ENCODE measurements at regions not wholly inside any gene's neighbourhood (a gene's known extent, or its start where the extent isn't known, plus 50 kb on each side); places are given as distances from the start of the nearest gene placed in this dataset.

GRCh38 chr6:103167345-103168071 is 1692.2 kb downstream of the HACE1 start:
- Mint-ChIP-seq H3K4me1 (ENCODE audit: low read depth) (no peaks in the 10 kb centered on the region), H3K9me3 (ENCODE audit: low read depth) (no peaks in the 10 kb centered on the region), H3K36me3 (ENCODE audit: low read depth) (no peaks in the 10 kb centered on the region), H3K27me3 (ENCODE audit: low read depth) (no peaks in the 10 kb centered on the region), H3K4me3 (ENCODE audit: unreplicated experiment) (no peak overlapping the region), H3K27ac (ENCODE audit: unreplicated experiment) (no peak overlapping the region)
- no peak for TF ChIP-seq CTCF (IDR thresholded peaks at IDR 0.05)
- no peak for DNase-seq (ENCODE audit: low spot score)

GRCh38 chr6:103154779-103155572 is 1704.7 kb downstream of the HACE1 start:
- H3K27me3 Mint-ChIP-seq (ENCODE audit: low read depth): peaks cover 5% of the 10 kb centered on the region
- no peak overlapping the region for H3K27ac Mint-ChIP-seq (ENCODE audit: unreplicated experiment)
- DNase-seq (ENCODE audit: low spot score): no peak
- H3K4me3 Mint-ChIP-seq (ENCODE audit: unreplicated experiment): no peak overlapping the region
- H3K36me3 Mint-ChIP-seq (ENCODE audit: low read depth): no peaks in the 10 kb centered on the region
- no peaks in the 10 kb centered on the region for H3K9me3 Mint-ChIP-seq (ENCODE audit: low read depth)
- no peaks in the 10 kb centered on the region for H3K4me1 Mint-ChIP-seq (ENCODE audit: low read depth)
- no peak for TF ChIP-seq CTCF (IDR thresholded peaks at IDR 0.05)

- no peak for DNase-seq (ENCODE audit: low spot score)
- Mint-ChIP-seq H3K27me3 (ENCODE audit: low read depth) (peaks cover 5% of the 10 kb centered on the region), H3K27ac (ENCODE audit: unreplicated experiment) (no peak overlapping the region), H3K4me3 (ENCODE audit: unreplicated experiment) (no peak overlapping the region), H3K9me3 (ENCODE audit: low read depth) (no peaks in the 10 kb centered on the region), H3K36me3 (ENCODE audit: low read depth) (no peaks in the 10 kb centered on the region), H3K4me1 (ENCODE audit: low read depth) (no peaks in the 10 kb centered on the region)
- no peak for TF ChIP-seq CTCF (IDR thresholded peaks at IDR 0.05)
Measured at GRCh38 chr6:103153016-103153415, 1706.7 kb downstream of the HACE1 start.

GRCh38 chr6:103142902-103143301 is 1716.8 kb downstream of the HACE1 start:
- TF ChIP-seq CTCF (IDR thresholded peaks at IDR 0.05): no peak
- no peak for DNase-seq (ENCODE audit: low spot score)
- no peaks in the 10 kb centered on the region for H3K4me1 Mint-ChIP-seq (ENCODE audit: low read depth)
- H3K4me3 Mint-ChIP-seq (ENCODE audit: unreplicated experiment): no peak overlapping the region
- no peaks in the 10 kb centered on the region for H3K9me3 Mint-ChIP-seq (ENCODE audit: low read depth)
- H3K36me3 Mint-ChIP-seq (ENCODE audit: low read depth): no peaks in the 10 kb centered on the region
- H3K27me3 Mint-ChIP-seq (ENCODE audit: low read depth): no peaks in the 10 kb centered on the region
- H3K27ac Mint-ChIP-seq (ENCODE audit: unreplicated experiment): no peak overlapping the region

GRCh38 chr6:103140308-103141027 is 1719.3 kb downstream of the HACE1 start:
- peaks cover 4% of the 10 kb centered on the region for H3K27me3 Mint-ChIP-seq (ENCODE audit: low read depth)
- H3K36me3 Mint-ChIP-seq (ENCODE audit: low read depth): no peaks in the 10 kb centered on the region
- H3K4me1 Mint-ChIP-seq (ENCODE audit: low read depth): no peaks in the 10 kb centered on the region
- H3K27ac Mint-ChIP-seq (ENCODE audit: unreplicated experiment): no peak overlapping the region
- no peaks in the 10 kb centered on the region for H3K9me3 Mint-ChIP-seq (ENCODE audit: low read depth)
- peak; percentile 47 for DNase-seq (ENCODE audit: low spot score)
- TF ChIP-seq CTCF (IDR thresholded peaks at IDR 0.05): no peak
- no peak overlapping the region for H3K4me3 Mint-ChIP-seq (ENCODE audit: unreplicated experiment)
